GM12878 (cell line): ENCODE measurements at regions not wholly inside any gene's neighbourhood (a gene's known extent, or its start where the extent isn't known, plus 50 kb on each side); places are given as distances from the start of the nearest gene placed in this dataset.

Source experiments
- BCL3 ChIP-seq: IDR thresholded peaks from 2 replicates; pipeline ENCODE4 v1.6.1; 2011; ENCODE audit warnings: borderline replicate concordance, low read depth, mild to moderate bottlenecking, moderate library complexity, low read length; ENCODE audit not compliant: insufficient read depth, poor library complexity, severe bottlenecking
- FOXM1 ChIP-seq: IDR thresholded peaks from 2 replicates; pipeline ENCODE4 v1.6.1; 2012; ENCODE audit warnings: low read depth, mild to moderate bottlenecking, inconsistent platforms, low read length, moderate library complexity
- IRF3 ChIP-seq: fragments of 450-650 bp; IDR thresholded peaks from 2 replicates; pipeline ENCODE4 v1.6.1; 2014; ENCODE audit warnings: mild to moderate bottlenecking
- KLF5 ChIP-seq: fragments of 450-650 bp; IDR thresholded peaks from 2 replicates; pipeline ENCODE4 v1.6.1; 2014; ENCODE audit warnings: mild to moderate bottlenecking; ENCODE audit not compliant: partially characterized antibody
- POLR2A ChIP-seq: IDR thresholded peaks from 2 replicates; pipeline ENCODE4 v1.6.1; 2011; ENCODE audit warnings: low read depth, mild to moderate bottlenecking, low read length
- RBBP5 ChIP-seq: fragments of 200-600 bp; sonication (generic); conservative IDR thresholded peaks from 2 replicates; pipeline ENCODE4 v1.6.1; 2016
- SMARCA5 ChIP-seq: fragments of 450-650 bp; IDR thresholded peaks from 2 replicates; pipeline ENCODE4 v1.6.1; 2017; ENCODE audit warnings: mild to moderate bottlenecking
- TAF1 ChIP-seq: IDR thresholded peaks from 2 replicates; pipeline ENCODE4 v1.6.1; 2011; ENCODE audit warnings: mild to moderate bottlenecking, low read depth, low read length, borderline replicate concordance
- TCF12 ChIP-seq: IDR thresholded peaks from 2 replicates; pipeline ENCODE4 v1.6.1; 2011; ENCODE audit warnings: low read depth, mild to moderate bottlenecking, low read length
- ZNF207 ChIP-seq: fragments of 450-650 bp; IDR thresholded peaks from 2 replicates; pipeline ENCODE4 v1.6.1; 2014; ENCODE audit warnings: antibody characterized with exemption, mild to moderate bottlenecking, borderline replicate concordance
- ZNF24 ChIP-seq: fragments of 450-650 bp; IDR thresholded peaks from 2 replicates; pipeline ENCODE4 v1.6.1; 2017; ENCODE audit warnings: antibody characterized with exemption, mild to moderate bottlenecking
- ZZZ3 ChIP-seq: IDR thresholded peaks from 2 replicates; pipeline ENCODE4 v1.6.1; 2011; ENCODE audit warnings: low read depth; ENCODE audit not compliant: control insufficient read depth, insufficient read length
- TF ChIP-seq, protein P1 (sequence below): fragments of 450-650 bp; formaldehyde crosslinking; IDR thresholded peaks from 2 replicates; pipeline ENCODE4 v1.5.0; 2022; ENCODE audit warnings: mild to moderate bottlenecking, missing genetic modification characterization
- TF ChIP-seq, protein P2 (sequence below): fragments of 450-650 bp; IDR thresholded peaks from 2 replicates; pipeline ENCODE4 v1.6.1; 2017; ENCODE audit warnings: mild to moderate bottlenecking

DNA sequence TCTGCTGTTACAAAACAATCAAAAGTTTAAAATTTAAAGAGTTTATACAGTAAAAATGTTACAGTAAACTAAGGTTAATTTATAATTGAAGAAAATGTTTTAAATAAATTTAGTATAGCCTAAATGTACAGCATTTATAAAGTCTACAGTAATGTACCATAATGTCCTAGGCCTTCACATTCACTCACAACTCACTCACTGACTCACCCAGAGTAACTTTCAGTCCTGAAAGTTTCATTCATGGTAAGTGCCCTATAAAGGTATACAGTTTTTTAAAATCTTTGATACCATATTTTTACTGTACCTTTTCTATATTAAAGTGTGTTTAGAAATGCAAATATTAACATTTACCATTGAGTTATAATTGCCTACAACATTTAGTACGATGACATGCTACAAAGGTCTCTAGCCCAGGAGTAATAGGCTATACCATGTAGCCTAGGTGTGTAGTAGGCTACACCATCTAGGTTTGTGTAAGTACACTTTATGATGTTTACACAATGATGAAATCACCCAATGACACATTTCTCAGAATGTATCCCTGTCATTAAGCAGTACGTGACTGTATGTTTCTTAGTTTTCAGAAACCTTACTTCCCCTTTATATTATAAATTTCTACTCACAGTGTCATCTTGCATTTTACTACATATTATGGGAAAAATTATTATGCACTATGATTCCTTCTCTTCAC, 320.8 kb downstream of the ADAM29 start (continued):
- TF ChIP-seq IRF3 (no peak), TAF1 (no peak), ZNF24 (no peak), RBBP5 (no peak), TCF12 (no peak), SMARCA5 (no peak), BCL3 (no peak), ZNF207 (no peak), POLR2A (no peak), FOXM1 (no peak), KLF5 (no peak), ZZZ3 (no peak)
- TF ChIP-seq, protein P1, sequence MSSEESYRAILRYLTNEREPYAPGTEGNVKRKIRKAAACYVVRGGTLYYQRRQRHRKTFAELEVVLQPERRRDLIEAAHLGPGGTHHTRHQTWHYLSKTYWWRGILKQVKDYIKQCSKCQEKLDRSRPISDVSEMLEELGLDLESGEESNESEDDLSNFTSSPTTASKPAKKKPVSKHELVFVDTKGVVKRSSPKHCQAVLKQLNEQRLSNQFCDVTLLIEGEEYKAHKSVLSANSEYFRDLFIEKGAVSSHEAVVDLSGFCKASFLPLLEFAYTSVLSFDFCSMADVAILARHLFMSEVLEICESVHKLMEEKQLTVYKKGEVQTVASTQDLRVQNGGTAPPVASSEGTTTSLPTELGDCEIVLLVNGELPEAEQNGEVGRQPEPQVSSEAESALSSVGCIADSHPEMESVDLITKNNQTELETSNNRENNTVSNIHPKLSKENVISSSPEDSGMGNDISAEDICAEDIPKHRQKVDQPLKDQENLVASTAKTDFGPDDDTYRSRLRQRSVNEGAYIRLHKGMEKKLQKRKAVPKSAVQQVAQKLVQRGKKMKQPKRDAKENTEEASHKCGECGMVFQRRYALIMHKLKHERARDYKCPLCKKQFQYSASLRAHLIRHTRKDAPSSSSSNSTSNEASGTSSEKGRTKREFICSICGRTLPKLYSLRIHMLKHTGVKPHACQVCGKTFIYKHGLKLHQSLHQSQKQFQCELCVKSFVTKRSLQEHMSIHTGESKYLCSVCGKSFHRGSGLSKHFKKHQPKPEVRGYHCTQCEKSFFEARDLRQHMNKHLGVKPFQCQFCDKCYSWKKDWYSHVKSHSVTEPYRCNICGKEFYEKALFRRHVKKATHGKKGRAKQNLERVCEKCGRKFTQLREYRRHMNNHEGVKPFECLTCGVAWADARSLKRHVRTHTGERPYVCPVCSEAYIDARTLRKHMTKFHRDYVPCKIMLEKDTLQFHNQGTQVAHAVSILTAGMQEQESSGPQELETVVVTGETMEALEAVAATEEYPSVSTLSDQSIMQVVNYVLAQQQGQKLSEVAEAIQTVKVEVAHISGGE (CRISPR knock-in tag), result no peak
- TF ChIP-seq, protein P2, sequence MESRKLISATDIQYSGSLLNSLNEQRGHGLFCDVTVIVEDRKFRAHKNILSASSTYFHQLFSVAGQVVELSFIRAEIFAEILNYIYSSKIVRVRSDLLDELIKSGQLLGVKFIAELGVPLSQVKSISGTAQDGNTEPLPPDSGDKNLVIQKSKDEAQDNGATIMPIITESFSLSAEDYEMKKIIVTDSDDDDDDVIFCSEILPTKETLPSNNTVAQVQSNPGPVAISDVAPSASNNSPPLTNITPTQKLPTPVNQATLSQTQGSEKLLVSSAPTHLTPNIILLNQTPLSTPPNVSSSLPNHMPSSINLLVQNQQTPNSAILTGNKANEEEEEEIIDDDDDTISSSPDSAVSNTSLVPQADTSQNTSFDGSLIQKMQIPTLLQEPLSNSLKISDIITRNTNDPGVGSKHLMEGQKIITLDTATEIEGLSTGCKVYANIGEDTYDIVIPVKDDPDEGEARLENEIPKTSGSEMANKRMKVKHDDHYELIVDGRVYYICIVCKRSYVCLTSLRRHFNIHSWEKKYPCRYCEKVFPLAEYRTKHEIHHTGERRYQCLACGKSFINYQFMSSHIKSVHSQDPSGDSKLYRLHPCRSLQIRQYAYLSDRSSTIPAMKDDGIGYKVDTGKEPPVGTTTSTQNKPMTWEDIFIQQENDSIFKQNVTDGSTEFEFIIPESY, result no peak
- TF ChIP-seq, all 136 proteins: peak for 0
